ENCODE measurements at regions not wholly inside any gene's neighbourhood (a gene's known extent, or its start where the extent isn't known, plus 50 kb on each side); places are given as distances from the start of the nearest gene placed in this dataset.

DNA sequence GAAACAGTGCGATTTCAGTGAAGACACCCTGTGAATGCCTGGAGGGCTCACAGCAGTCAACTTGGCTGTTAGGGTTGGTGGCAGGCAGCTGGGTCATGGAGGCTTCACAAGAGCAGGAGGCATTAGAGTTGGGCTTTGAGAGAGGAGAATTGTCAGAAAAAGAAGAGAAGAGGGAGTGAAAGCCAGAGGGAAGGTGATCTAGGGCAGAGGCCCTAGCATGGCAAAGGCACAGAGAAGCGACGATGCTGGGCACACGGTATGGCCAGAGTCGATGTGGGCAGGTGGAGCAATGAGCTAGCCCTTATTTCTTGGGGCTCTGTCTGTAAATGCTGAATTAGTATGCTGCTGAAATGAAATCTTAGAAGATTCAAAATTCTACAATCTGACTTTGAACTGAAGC, 52.6 kb upstream of the OLFM4 start:
- Histone ChIP-seq H3K27me3 (peaks cover 3% of the 10 kb centered on the region), H3K4me3 (no peak overlapping the region), H3K27ac (no peak overlapping the region), H3K9me3 (no peaks in the 10 kb centered on the region), H3K36me3 (no peaks in the 10 kb centered on the region), H3K4me1 (no peaks in the 10 kb centered on the region)
- 82% methylated on average over 5 of the region's 5 CpGs for WGBS
- no peak for TF ChIP-seq POLR2A (IDR thresholded peaks at IDR 0.05)
- no peak for TF ChIP-seq EP300 (IDR thresholded peaks at IDR 0.05)
- no peak for TF ChIP-seq CTCF (IDR thresholded peaks at IDR 0.05)
- TF ChIP-seq POLR2AphosphoS5 (IDR thresholded peaks at IDR 0.05), result no peak
- no peak for DNase-seq (ENCODE audit: low spot score in 2 of 2)

DNA sequence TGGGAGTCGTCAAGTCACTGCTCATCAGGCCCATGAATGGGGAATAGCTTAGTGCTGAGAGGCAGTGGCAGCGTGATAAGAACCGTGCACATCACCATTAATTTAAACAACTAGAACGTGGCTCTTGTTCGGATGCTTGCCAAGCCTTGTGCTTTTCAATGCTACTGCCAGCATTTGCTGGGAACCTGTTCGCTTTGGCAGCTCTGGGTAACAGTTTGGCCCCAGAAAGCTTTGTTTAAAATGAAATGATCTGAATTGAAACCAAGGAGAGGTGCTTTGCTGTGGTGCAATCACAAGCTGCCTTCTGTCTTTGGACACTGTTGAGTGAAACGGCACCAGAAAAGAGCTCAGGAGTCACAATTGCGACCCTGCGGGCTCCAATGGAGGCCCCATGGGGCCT, 53.5 kb upstream of the OLFM4 start:
- TF ChIP-seq POLR2A (IDR thresholded peaks at IDR 0.05), result no peak
- no peak for TF ChIP-seq EP300 (IDR thresholded peaks at IDR 0.05)
- no peak for TF ChIP-seq POLR2AphosphoS5 (IDR thresholded peaks at IDR 0.05)
- TF ChIP-seq CTCF (IDR thresholded peaks at IDR 0.05), result no peak
- no peaks in the 10 kb centered on the region for H3K4me1 ChIP-seq
- H3K36me3 ChIP-seq, result no peaks in the 10 kb centered on the region
- no peak overlapping the region for H3K27ac ChIP-seq
- no peaks in the 10 kb centered on the region for H3K9me3 ChIP-seq
- DNase-seq (ENCODE audit: low spot score in 2 of 2), result no peak
- 77% methylated on average over 6 of the region's 9 CpGs for WGBS
- peaks cover 3% of the 10 kb centered on the region for H3K27me3 ChIP-seq
- no peak overlapping the region for H3K4me3 ChIP-seq

GRCh38 chr13:52974711-52975110, 53.9 kb upstream of the OLFM4 start:
- H3K4me3 ChIP-seq, result no peak overlapping the region
- H3K9me3 ChIP-seq, result no peaks in the 10 kb centered on the region
- WGBS, result 100% methylated on average over 1 of the region's 4 CpGs
- peaks cover 3% of the 10 kb centered on the region for H3K27me3 ChIP-seq
- no peak for TF ChIP-seq POLR2A (IDR thresholded peaks at IDR 0.05)
- no peak for TF ChIP-seq POLR2AphosphoS5 (IDR thresholded peaks at IDR 0.05)
- no peak for TF ChIP-seq CTCF (IDR thresholded peaks at IDR 0.05)
- no peak for TF ChIP-seq EP300 (IDR thresholded peaks at IDR 0.05)
- no peak overlapping the region for H3K27ac ChIP-seq
- no peaks in the 10 kb centered on the region for H3K36me3 ChIP-seq
- no peak for DNase-seq (ENCODE audit: low spot score in 2 of 2)
- no peaks in the 10 kb centered on the region for H3K4me1 ChIP-seq

DNA sequence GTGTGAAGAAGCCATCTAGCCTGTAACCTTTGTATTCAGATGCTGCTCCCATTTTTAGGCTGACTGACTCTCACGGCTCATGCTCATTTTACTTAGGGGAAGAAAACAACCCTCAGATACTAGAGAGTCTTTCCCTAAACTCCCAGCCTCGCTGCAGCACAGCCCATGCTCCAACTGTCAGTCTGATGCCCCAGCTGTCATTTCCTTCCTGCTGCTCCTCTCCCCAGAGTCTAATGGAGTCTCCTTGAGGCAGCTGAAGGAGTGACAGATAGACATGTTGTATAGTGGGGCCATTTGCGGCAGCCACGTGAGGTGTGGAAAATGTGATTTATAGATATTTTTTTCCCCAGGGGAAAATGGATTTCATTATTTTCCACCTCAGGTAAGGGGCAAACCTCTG, 59.2 kb upstream of the OLFM4 start:
- no peaks in the 10 kb centered on the region for H3K36me3 ChIP-seq
- no peak overlapping the region for H3K4me3 ChIP-seq
- no peak overlapping the region for H3K27ac ChIP-seq
- H3K9me3 ChIP-seq, result no peaks in the 10 kb centered on the region
- H3K4me1 ChIP-seq, result no peaks in the 10 kb centered on the region
- DNase-seq (ENCODE audit: low spot score in 2 of 2), result no peak
- no peaks in the 10 kb centered on the region for H3K27me3 ChIP-seq
- WGBS, result 39% methylated on average over 4 of the region's 4 CpGs
- TF ChIP-seq CTCF (IDR thresholded peaks at IDR 0.05) (no peak), EP300 (IDR thresholded peaks at IDR 0.05) (no peak), POLR2AphosphoS5 (IDR thresholded peaks at IDR 0.05) (no peak), POLR2A (IDR thresholded peaks at IDR 0.05) (no peak)

DNA sequence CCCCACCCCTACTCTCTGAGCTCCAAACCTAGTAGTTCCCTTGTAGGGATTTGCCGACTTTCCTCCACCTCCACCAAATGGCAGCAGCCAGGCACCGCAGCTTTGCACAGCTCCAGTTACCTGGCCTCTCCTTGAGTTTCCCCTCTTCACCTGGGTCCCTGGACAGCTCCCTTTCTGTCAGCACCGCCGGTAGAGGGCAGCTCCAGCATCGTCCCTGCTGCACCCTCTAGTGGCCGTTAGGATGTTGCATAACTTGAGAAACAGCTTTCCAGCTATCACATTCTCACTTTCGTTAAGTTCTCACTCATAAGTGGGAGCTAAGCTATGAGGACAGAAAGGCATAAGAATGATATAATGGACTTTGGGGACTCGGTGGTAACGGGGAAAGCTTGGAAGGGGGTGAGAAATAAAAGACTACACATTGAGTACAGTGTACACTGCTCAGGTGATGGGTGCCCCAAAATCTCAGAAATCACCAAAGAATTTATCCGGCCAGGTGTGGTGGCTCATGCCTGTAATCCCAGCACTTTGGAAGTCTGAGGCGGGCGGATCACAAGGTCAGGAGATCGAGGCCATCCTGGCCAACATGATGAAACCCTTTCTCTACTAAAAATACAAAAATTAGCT, 60.4 kb upstream of the OLFM4 start:
- WGBS, result 24% methylated on average over 12 of the region's 13 CpGs
- Histone ChIP-seq H3K36me3 (no peaks in the 10 kb centered on the region), H3K27me3 (no peaks in the 10 kb centered on the region), H3K27ac (no peak overlapping the region), H3K9me3 (no peaks in the 10 kb centered on the region), H3K4me1 (no peaks in the 10 kb centered on the region), H3K4me3 (no peak overlapping the region)
- TF ChIP-seq POLR2A (IDR thresholded peaks at IDR 0.05) (no peak), POLR2AphosphoS5 (IDR thresholded peaks at IDR 0.05) (no peak), CTCF (IDR thresholded peaks at IDR 0.05) (peak; percentile 49 to 83), EP300 (IDR thresholded peaks at IDR 0.05) (no peak)
- peak; percentile 68 to 86 for DNase-seq (ENCODE audit: low spot score in 2 of 2)

Data from suprapubic skin (tissue), 4 donors.